K562 (cell line): ENCODE measurements at regions not wholly inside any gene's neighbourhood (a gene's known extent, or its start where the extent isn't known, plus 50 kb on each side); places are given as distances from the start of the nearest gene placed in this dataset.
A peak's percentile ranks its signal among the peaks of the same experiment; 100 is the strongest.

Source experiments
- CBX8 ChIP-seq: fragments of 200-600 bp; sonication (generic); IDR thresholded peaks from 2 replicates; pipeline ENCODE4 v1.6.1; 2012; ENCODE audit warnings: borderline replicate concordance, mixed run types, low read depth, mild to moderate bottlenecking, moderate library complexity, mixed read lengths, low read length, control low read depth, inconsistent platforms; ENCODE audit not compliant: poor library complexity, severe bottlenecking; ENCODE audit errors: extremely low read depth
- CC2D1A ChIP-seq: fragments of 450-650 bp; IDR thresholded peaks from 2 replicates; pipeline ENCODE4 v1.6.1; 2017; ENCODE audit warnings: mild to moderate bottlenecking
- KLF13 ChIP-seq: fragments of 450-650 bp; IDR thresholded peaks from 2 replicates; pipeline ENCODE4 v1.6.1; 2016; ENCODE audit warnings: missing genetic modification characterization, low read depth, mild to moderate bottlenecking, missing compliant biosample characterization, moderate library complexity, borderline replicate concordance
- NFE2L1 ChIP-seq: fragments of 450-650 bp; IDR thresholded peaks from 2 replicates; pipeline ENCODE4 v1.6.1; 2016; ENCODE audit warnings: missing genetic modification characterization, low read depth, mild to moderate bottlenecking, missing compliant biosample characterization, moderate library complexity, borderline replicate concordance
- SRSF9 ChIP-seq: fragments of 200-400 bp; formaldehyde crosslinking; IDR thresholded peaks from 2 replicates; pipeline ENCODE4 v1.6.1; 2017; ENCODE audit warnings: low read depth, low read length, borderline replicate concordance
- ZNF507 ChIP-seq: conservative IDR thresholded peaks from 2 replicates; pipeline ENCODE4 v1.6.1; 2017; ENCODE audit warnings: missing genetic modification characterization, missing compliant biosample characterization
- TF ChIP-seq, protein P1 (sequence below), 2 experiments: fragments of 450-650 bp; formaldehyde crosslinking in 1 of 2; IDR thresholded peaks; 2 replicates each; pipeline versions ENCODE4 v1.4.0 to v1.6.1; 2014 to 2020; ENCODE audit warnings: mild to moderate bottlenecking in 2 of 2, borderline replicate concordance in 1 of 2, low read depth in 1 of 2
- TF ChIP-seq, protein P2 (sequence below): fragments of 250-450 bp; sonication (Bioruptor Pico); IDR thresholded peaks from 2 replicates; pipeline ENCODE4 v1.4.0; 2020; ENCODE audit warnings: mild to moderate bottlenecking, moderate library complexity

DNA sequence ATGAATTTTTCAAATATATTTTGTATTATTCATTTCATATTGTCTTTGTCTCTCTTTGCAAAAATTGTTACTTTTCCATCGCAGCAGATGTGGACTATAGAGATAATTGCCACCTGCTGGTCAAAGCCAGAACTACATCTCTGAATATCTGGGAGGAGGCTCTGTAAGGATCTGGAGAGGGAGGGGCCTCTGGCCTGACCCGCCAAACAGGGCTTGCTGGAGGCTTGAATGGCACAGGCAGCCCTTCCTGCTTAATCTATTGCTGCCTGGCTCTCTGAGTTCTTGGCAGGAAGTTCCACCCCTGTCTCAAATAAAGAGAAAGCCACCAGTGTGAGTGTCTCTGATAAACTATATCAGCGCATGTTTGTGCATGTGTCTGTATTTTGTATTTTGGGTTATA is 132.4 kb downstream of the ZMAT1 start:
- TF ChIP-seq, protein P1, sequence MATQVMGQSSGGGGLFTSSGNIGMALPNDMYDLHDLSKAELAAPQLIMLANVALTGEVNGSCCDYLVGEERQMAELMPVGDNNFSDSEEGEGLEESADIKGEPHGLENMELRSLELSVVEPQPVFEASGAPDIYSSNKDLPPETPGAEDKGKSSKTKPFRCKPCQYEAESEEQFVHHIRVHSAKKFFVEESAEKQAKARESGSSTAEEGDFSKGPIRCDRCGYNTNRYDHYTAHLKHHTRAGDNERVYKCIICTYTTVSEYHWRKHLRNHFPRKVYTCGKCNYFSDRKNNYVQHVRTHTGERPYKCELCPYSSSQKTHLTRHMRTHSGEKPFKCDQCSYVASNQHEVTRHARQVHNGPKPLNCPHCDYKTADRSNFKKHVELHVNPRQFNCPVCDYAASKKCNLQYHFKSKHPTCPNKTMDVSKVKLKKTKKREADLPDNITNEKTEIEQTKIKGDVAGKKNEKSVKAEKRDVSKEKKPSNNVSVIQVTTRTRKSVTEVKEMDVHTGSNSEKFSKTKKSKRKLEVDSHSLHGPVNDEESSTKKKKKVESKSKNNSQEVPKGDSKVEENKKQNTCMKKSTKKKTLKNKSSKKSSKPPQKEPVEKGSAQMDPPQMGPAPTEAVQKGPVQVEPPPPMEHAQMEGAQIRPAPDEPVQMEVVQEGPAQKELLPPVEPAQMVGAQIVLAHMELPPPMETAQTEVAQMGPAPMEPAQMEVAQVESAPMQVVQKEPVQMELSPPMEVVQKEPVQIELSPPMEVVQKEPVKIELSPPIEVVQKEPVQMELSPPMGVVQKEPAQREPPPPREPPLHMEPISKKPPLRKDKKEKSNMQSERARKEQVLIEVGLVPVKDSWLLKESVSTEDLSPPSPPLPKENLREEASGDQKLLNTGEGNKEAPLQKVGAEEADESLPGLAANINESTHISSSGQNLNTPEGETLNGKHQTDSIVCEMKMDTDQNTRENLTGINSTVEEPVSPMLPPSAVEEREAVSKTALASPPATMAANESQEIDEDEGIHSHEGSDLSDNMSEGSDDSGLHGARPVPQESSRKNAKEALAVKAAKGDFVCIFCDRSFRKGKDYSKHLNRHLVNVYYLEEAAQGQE (IDR thresholded peaks at IDR 0.05; ENCODE audit: borderline replicate concordance) = peak; percentile 21; the same call in 1 of the 2 replicates
- TF ChIP-seq, protein P1 (CRISPR knock-in tag; IDR thresholded peaks at IDR 0.05; ENCODE audit: low read depth) = no peak
- TF ChIP-seq CC2D1A = no peak
- TF ChIP-seq SRSF9 = no peak
- TF ChIP-seq CBX8 = no peak
- TF ChIP-seq, protein P2, sequence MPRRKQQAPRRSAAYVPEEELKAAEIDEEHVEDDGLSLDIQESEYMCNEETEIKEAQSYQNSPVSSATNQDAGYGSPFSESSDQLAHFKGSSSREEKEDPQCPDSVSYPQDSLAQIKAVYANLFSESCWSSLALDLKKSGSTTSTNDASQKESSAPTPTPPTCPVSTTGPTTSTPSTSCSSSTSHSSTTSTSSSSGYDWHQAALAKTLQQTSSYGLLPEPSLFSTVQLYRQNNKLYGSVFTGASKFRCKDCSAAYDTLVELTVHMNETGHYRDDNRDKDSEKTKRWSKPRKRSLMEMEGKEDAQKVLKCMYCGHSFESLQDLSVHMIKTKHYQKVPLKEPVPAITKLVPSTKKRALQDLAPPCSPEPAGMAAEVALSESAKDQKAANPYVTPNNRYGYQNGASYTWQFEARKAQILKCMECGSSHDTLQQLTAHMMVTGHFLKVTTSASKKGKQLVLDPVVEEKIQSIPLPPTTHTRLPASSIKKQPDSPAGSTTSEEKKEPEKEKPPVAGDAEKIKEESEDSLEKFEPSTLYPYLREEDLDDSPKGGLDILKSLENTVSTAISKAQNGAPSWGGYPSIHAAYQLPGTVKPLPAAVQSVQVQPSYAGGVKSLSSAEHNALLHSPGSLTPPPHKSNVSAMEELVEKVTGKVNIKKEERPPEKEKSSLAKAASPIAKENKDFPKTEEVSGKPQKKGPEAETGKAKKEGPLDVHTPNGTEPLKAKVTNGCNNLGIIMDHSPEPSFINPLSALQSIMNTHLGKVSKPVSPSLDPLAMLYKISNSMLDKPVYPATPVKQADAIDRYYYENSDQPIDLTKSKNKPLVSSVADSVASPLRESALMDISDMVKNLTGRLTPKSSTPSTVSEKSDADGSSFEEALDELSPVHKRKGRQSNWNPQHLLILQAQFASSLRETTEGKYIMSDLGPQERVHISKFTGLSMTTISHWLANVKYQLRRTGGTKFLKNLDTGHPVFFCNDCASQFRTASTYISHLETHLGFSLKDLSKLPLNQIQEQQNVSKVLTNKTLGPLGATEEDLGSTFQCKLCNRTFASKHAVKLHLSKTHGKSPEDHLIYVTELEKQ (CRISPR knock-in tag) = no peak
- no peak for TF ChIP-seq NFE2L1 (tag)
- TF ChIP-seq ZNF507 (tag) = no peak
- TF ChIP-seq KLF13 (tag) = no peak
